Esophagus muscularis mucosa (tissue), 4 donors: ENCODE measurements at regions not wholly inside any gene's neighbourhood (a gene's known extent, or its start where the extent isn't known, plus 50 kb on each side); places are given as distances from the start of the nearest gene placed in this dataset.
"Not testable (repeated sequence)": the region's sequence is repeated elsewhere in the genome, so short reads cannot be mapped to it uniquely, and the experiment has no call there.

Experiments
- DNase-seq: peaks from one replicate; pipeline ENCODE4 v3.0.0-alpha.2; 2017; ENCODE audit errors: extremely low spot score
- H3K27ac ChIP-seq, 4 donors: fragments of 200-600 bp; sonication (generic); replicated peaks in 1 of 4; 1 replicate in 3 of 4; 2 replicates in 1 of 4; pipeline ENCODE4 v1.5.1; 2016 to 2019; ENCODE audit warnings: mild to moderate bottlenecking in 1 of 4
- H3K27me3 ChIP-seq, 4 donors: fragments of 200-600 bp; sonication (generic); one replicate each; pipeline versions ENCODE4 v1.5.1 to v1.6.0; 2016 to 2019
- H3K36me3 ChIP-seq, 4 donors: fragments of 200-600 bp; sonication (generic); one replicate each; pipeline ENCODE4 v1.5.1; 2016 to 2019
- H3K4me1 ChIP-seq, 4 donors: fragments of 200-600 bp; sonication (generic); one replicate each; pipeline ENCODE4 v1.5.1; 2016 to 2019
- H3K4me3 ChIP-seq, 4 donors: fragments of 200-600 bp; sonication (generic); 1 replicate in 2 of 4; 2 replicates in 2 of 4; pipeline ENCODE4 v1.5.1; 2016 to 2019; ENCODE audit warnings: mild to moderate bottlenecking in 4 of 4, moderate library complexity in 1 of 4
- H3K9me3 ChIP-seq, 4 donors: fragments of 200-600 bp; sonication (generic); 1 replicate in 3 of 4; 2 replicates in 1 of 4; pipeline ENCODE4 v1.5.1; 2016 to 2019
- CTCF ChIP-seq, 3 experiments: fragments of 200-600 bp in 2 of 3; fragments of 450-650 bp in 1 of 3; sonication (generic) in 2 of 3; IDR thresholded peaks; one replicate each; pipeline ENCODE4 v1.5.1; 2017 to 2019; ENCODE audit warnings: antibody characterized with exemption in 3 of 3, mild to moderate bottlenecking in 2 of 3, moderate library complexity in 1 of 3
- EP300 ChIP-seq: sonication (generic); formaldehyde crosslinking; IDR thresholded peaks from one replicate; pipeline ENCODE4 v1.6.1; 2017; ENCODE audit warnings: antibody characterized with exemption
- POLR2A ChIP-seq: fragments of 450-650 bp; IDR thresholded peaks from one replicate; pipeline ENCODE4 v1.6.1; 2017; ENCODE audit warnings: antibody characterized with exemption, moderate library complexity, mild to moderate bottlenecking, low read depth
- POLR2AphosphoS5 ChIP-seq, 2 donors: sonication (generic); formaldehyde crosslinking; IDR thresholded peaks; one replicate each; pipeline ENCODE4 v1.6.1; 2017; ENCODE audit warnings: antibody characterized with exemption in 2 of 2
- WGBS: methylation state at CpG from one replicate; pipeline ENCODE4 v1.1.5; 2018; 5-methylcytosine and 5-hydroxymethylcytosine counted together
- intact Hi-C: fragments of 100-400 bp; cut with DNase I; formaldehyde crosslinking; loops from one replicate; pipeline ENCODE4 v1.15.1; 2023

- DNase-seq: no peak
- no peaks in the 10 kb centered on the region for H3K27me3 ChIP-seq
- H3K36me3 ChIP-seq: no peaks in the 10 kb centered on the region
- H3K4me3 ChIP-seq: no peak overlapping the region
- no peaks in the 10 kb centered on the region for H3K9me3 ChIP-seq
- WGBS: 81% methylated on average over 3 of the region's 3 CpGs
- no peak overlapping the region for H3K27ac ChIP-seq
- intact Hi-C loops: no loop called here
- H3K4me1 ChIP-seq: peaks cover 0 to 13% (median 6%) of the 10 kb centered on the region in 4 donors
- TF ChIP-seq POLR2A: no peak
- TF ChIP-seq CTCF (IDR thresholded peaks at IDR 0.05): no peak
- no peak for TF ChIP-seq EP300
Measured at GRCh38 chr22:25494774-25495173, 69.7 kb upstream of the GRK3 start.

GRCh38 chr22:25495285-25495684 is 69.2 kb upstream of the GRK3 start:
- intact Hi-C loops: no loop called here
- no peak overlapping the region for H3K27ac ChIP-seq
- no peaks in the 10 kb centered on the region for H3K27me3 ChIP-seq
- TF ChIP-seq CTCF (IDR thresholded peaks at IDR 0.05): no peak
- no peak for TF ChIP-seq POLR2AphosphoS5 (IDR thresholded peaks at IDR 0.05)
- TF ChIP-seq EP300: no peak
- no peak for TF ChIP-seq POLR2A
- H3K9me3 ChIP-seq: no peaks in the 10 kb centered on the region
- H3K4me1 ChIP-seq: peaks cover 0 to 13% (median 6%) of the 10 kb centered on the region in 4 donors
- no peaks in the 10 kb centered on the region for H3K36me3 ChIP-seq
- H3K4me3 ChIP-seq: no peak overlapping the region
- no peak for DNase-seq
- WGBS: 92% methylated on average over 1 of the region's 1 CpG

- intact Hi-C loops: no loop called here
- DNase-seq: no peak
- 40% methylated on average over 4 of the region's 4 CpGs for WGBS
- Histone ChIP-seq H3K9me3 (no peaks in the 10 kb centered on the region), H3K27me3 (no peaks in the 10 kb centered on the region), H3K36me3 (no peaks in the 10 kb centered on the region), H3K27ac (no peak overlapping the region), H3K4me3 (no peak overlapping the region), H3K4me1 (peaks cover 0 to 13% (median 6%) of the 10 kb centered on the region in 4 donors)
- TF ChIP-seq POLR2AphosphoS5 (IDR thresholded peaks at IDR 0.05) (no peak), EP300 (no peak), CTCF (IDR thresholded peaks at IDR 0.05) (no peak), POLR2A (no peak)
Measured at GRCh38 chr22:25496396-25497064, 67.9 kb upstream of the GRK3 start.

GRCh38 chr22:25497181-25497641 is 67.3 kb upstream of the GRK3 start:
- Histone ChIP-seq H3K27me3 (no peaks in the 10 kb centered on the region), H3K9me3 (no peaks in the 10 kb centered on the region), H3K4me1 (peaks cover 0 to 13% (median 6%) of the 10 kb centered on the region in 4 donors), H3K36me3 (no peaks in the 10 kb centered on the region), H3K4me3 (no peak overlapping the region), H3K27ac (no peak overlapping the region)
- WGBS: 36% methylated on average over 2 of the region's 2 CpGs
- TF ChIP-seq POLR2A (no peak), POLR2AphosphoS5 (IDR thresholded peaks at IDR 0.05) (no peak), CTCF (IDR thresholded peaks at IDR 0.05) (no peak), EP300 (no peak)
- DNase-seq: no peak
- intact Hi-C loops: no loop called here

GRCh38 chr22:25497716-25498115 is 66.8 kb upstream of the GRK3 start:
- no peaks in the 10 kb centered on the region for H3K9me3 ChIP-seq
- H3K4me3 ChIP-seq: no peak overlapping the region
- DNase-seq: no peak
- TF ChIP-seq POLR2AphosphoS5 (IDR thresholded peaks at IDR 0.05) (no peak), POLR2A (no peak), EP300 (no peak), CTCF (IDR thresholded peaks at IDR 0.05) (no peak)
- WGBS: 76% methylated on average over 2 of the region's 2 CpGs
- H3K27ac ChIP-seq: no peak overlapping the region
- intact Hi-C loops: no loop called here
- peaks cover 0 to 13% (median 6%) of the 10 kb centered on the region in 4 donors for H3K4me1 ChIP-seq
- no peaks in the 10 kb centered on the region for H3K27me3 ChIP-seq
- no peaks in the 10 kb centered on the region for H3K36me3 ChIP-seq

GRCh38 chr22:25500671-25501070 is 63.8 kb upstream of the GRK3 start:
- DNase-seq, H3K9me3 ChIP-seq, H3K36me3 ChIP-seq, intact Hi-C loops, H3K4me3 ChIP-seq, H3K27ac ChIP-seq, H3K27me3 ChIP-seq: not testable (repeated sequence)
- 77% methylated on average over 3 of the region's 3 CpGs for WGBS
- H3K4me1 ChIP-seq: peaks cover 0 to 13% (median 6%) of the 10 kb centered on the region in 4 donors

- H3K4me1 ChIP-seq, H3K9me3 ChIP-seq, intact Hi-C loops, H3K36me3 ChIP-seq, H3K27me3 ChIP-seq, DNase-seq, H3K27ac ChIP-seq, H3K4me3 ChIP-seq: not testable (repeated sequence)
- 80% methylated on average over 1 of the region's 1 CpG for WGBS
Measured at GRCh38 chr22:25504017-25504416, 60.5 kb upstream of the GRK3 start.
